OCI-LY3 (cell line): ENCODE measurements at regions not wholly inside any gene's neighbourhood (a gene's known extent, or its start where the extent isn't known, plus 50 kb on each side); places are given as distances from the start of the nearest gene placed in this dataset.

ENCODE experiments used
- H2AFZ ChIP-seq: fragments of 200-600, 300-600 bp; shearing (Covaris generic); 2 replicates; pipeline ENCODE4 v1.6.0; 2014; ENCODE audit warnings: antibody characterized with exemption, low read depth, low read length
- H3K27ac ChIP-seq: fragments of 200-600, 300-600 bp; sonication (generic); 2 replicates; pipeline ENCODE4 v1.5.1; 2014; ENCODE audit warnings: mild to moderate bottlenecking, low read length, moderate library complexity, mixed read lengths
- H3K27me3 ChIP-seq: fragments of 200-600, 300-600 bp; sonication (generic); 2 replicates; pipeline ENCODE4 v1.6.1; 2014; ENCODE audit warnings: low read depth, low read length, mixed read lengths
- H3K36me3 ChIP-seq: fragments of 200-600, 300-600 bp; sonication (generic); replicated peaks from 2 replicates; pipeline ENCODE3; 2014; ENCODE audit warnings: low read depth, low read length, mixed read lengths
- H3K4me1 ChIP-seq: fragments of 300-600, 200-600 bp; sonication (generic); 2 replicates; pipeline ENCODE4 v1.6.1; 2014; ENCODE audit warnings: low read length, mixed read lengths
- H3K4me2 ChIP-seq: fragments of 200-600, 300-600 bp; sonication (generic); 2 replicates; pipeline ENCODE4 v1.6.1; 2014; ENCODE audit warnings: low read length, mixed read lengths
- H3K4me3 ChIP-seq: fragments of 300-600, 200-600 bp; sonication (generic); 2 replicates; pipeline ENCODE4 v1.5.1; 2014; ENCODE audit warnings: antibody characterized with exemption, mild to moderate bottlenecking, low read length, moderate library complexity
- H3K79me2 ChIP-seq: fragments of 300-600, 200-600 bp; shearing (Covaris generic); 2 replicates; pipeline ENCODE4 v1.6.1; 2014; ENCODE audit warnings: mild to moderate bottlenecking, low read length, mixed read lengths
- H3K9ac ChIP-seq: fragments of 300-600, 200-600 bp; shearing (Covaris generic); 2 replicates; pipeline ENCODE4 v1.6.0; 2014; ENCODE audit warnings: mild to moderate bottlenecking, low read length, moderate library complexity
- H3K9me3 ChIP-seq: fragments of 200-600, 300-600 bp; shearing (Covaris generic); 2 replicates; pipeline ENCODE4 v1.6.1; 2014; ENCODE audit warnings: low read length, mixed read lengths; ENCODE audit not compliant: insufficient read depth
- H4K20me1 ChIP-seq: fragments of 200-600, 300-600 bp; sonication (generic); 2 replicates; pipeline ENCODE4 v1.6.1; 2016; ENCODE audit warnings: low read length, mixed read lengths; ENCODE audit not compliant: insufficient read depth
- CTCF ChIP-seq: fragments of 200-600, 300-600 bp; sonication (generic); IDR thresholded peaks from 2 replicates; pipeline ENCODE4 v1.5.1; 2014; ENCODE audit warnings: antibody characterized with exemption, low read length, low read depth
- EZH2phosphoT487 ChIP-seq: fragments of 200-600 bp; shearing (Covaris generic); IDR thresholded peaks from 2 replicates; pipeline ENCODE4 v1.6.1; 2018; ENCODE audit warnings: antibody characterized with exemption, mixed run types, low read depth

GRCh38 chrX:40385256-40385655, 195.5 kb upstream of the ATP6AP2 start:
- Histone ChIP-seq H4K20me1 (no peaks in the 10 kb centered on the region), H3K27me3 (no peaks in the 10 kb centered on the region), H3K9me3 (no peaks in the 10 kb centered on the region), H3K36me3 (no peaks in the 10 kb centered on the region), H3K4me3 (no peak overlapping the region), H3K4me2 (no peak overlapping the region), H3K4me1 (peaks cover 24% of the 10 kb centered on the region), H2AFZ (no peak overlapping the region), H3K27ac (no peak overlapping the region), H3K79me2 (no peaks in the 10 kb centered on the region), H3K9ac (no peak overlapping the region)
- TF ChIP-seq CTCF (no peak), EZH2phosphoT487 (no peak)

GRCh38 chrX:40383969-40384368, 196.8 kb upstream of the ATP6AP2 start:
- H3K79me2 ChIP-seq = no peaks in the 10 kb centered on the region
- H3K27me3 ChIP-seq = no peaks in the 10 kb centered on the region
- H3K4me3 ChIP-seq = no peak overlapping the region
- no peak for TF ChIP-seq CTCF
- TF ChIP-seq EZH2phosphoT487 = no peak
- no peak overlapping the region for H3K27ac ChIP-seq
- H3K4me1 ChIP-seq = peaks cover 24% of the 10 kb centered on the region
- H4K20me1 ChIP-seq = no peaks in the 10 kb centered on the region
- H2AFZ ChIP-seq = peak overlapping the region; percentile 33
- no peaks in the 10 kb centered on the region for H3K9me3 ChIP-seq
- peak overlapping the region; percentile 11; the same call in 1 of the 2 replicates for H3K4me2 ChIP-seq
- H3K9ac ChIP-seq = no peak overlapping the region
- H3K36me3 ChIP-seq = no peaks in the 10 kb centered on the region

GRCh38 chrX:40383360-40383759, 197.4 kb upstream of the ATP6AP2 start:
- H3K4me2 ChIP-seq = no peak overlapping the region
- H2AFZ ChIP-seq = no peak overlapping the region
- H3K9me3 ChIP-seq = no peaks in the 10 kb centered on the region
- no peak for TF ChIP-seq CTCF
- TF ChIP-seq EZH2phosphoT487 = no peak
- H3K9ac ChIP-seq = no peak overlapping the region
- no peak overlapping the region for H3K4me3 ChIP-seq
- no peaks in the 10 kb centered on the region for H4K20me1 ChIP-seq
- peaks cover 24% of the 10 kb centered on the region for H3K4me1 ChIP-seq
- no peaks in the 10 kb centered on the region for H3K79me2 ChIP-seq
- no peak overlapping the region for H3K27ac ChIP-seq
- no peaks in the 10 kb centered on the region for H3K27me3 ChIP-seq
- no peaks in the 10 kb centered on the region for H3K36me3 ChIP-seq

GRCh38 chrX:40380655-40381488, 199.9 kb upstream of the ATP6AP2 start:
- H3K27me3 ChIP-seq = no peaks in the 10 kb centered on the region
- H2AFZ ChIP-seq = no peak overlapping the region
- H3K9me3 ChIP-seq = no peaks in the 10 kb centered on the region
- no peaks in the 10 kb centered on the region for H3K36me3 ChIP-seq
- peaks cover 33% of the 10 kb centered on the region for H3K4me1 ChIP-seq
- no peak overlapping the region for H3K4me2 ChIP-seq
- H3K4me3 ChIP-seq = no peak overlapping the region
- no peaks in the 10 kb centered on the region for H4K20me1 ChIP-seq
- no peak overlapping the region for H3K27ac ChIP-seq
- TF ChIP-seq CTCF (no peak), EZH2phosphoT487 (no peak)
- H3K79me2 ChIP-seq = no peaks in the 10 kb centered on the region
- H3K9ac ChIP-seq = no peak overlapping the region
